KBM-7 (cell line): ENCODE measurements at regions not wholly inside any gene's neighbourhood (a gene's known extent, or its start where the extent isn't known, plus 50 kb on each side); places are given as distances from the start of the nearest gene placed in this dataset.

ENCODE experiments used
- DNase-seq: peaks from one replicate; pipeline ENCODE4 v3.0.0-alpha.2; 2015
- in situ Hi-C: fragments of 300-500 bp; cut with MboI; formaldehyde crosslinking; loops from 2 replicates; pipeline ENCODE4 v1.14.3; 2020; ENCODE audit warnings: low sequenced_read_pairs, low pct_unique_long_range_greater_than_20kb, mixed read lengths

DNA sequence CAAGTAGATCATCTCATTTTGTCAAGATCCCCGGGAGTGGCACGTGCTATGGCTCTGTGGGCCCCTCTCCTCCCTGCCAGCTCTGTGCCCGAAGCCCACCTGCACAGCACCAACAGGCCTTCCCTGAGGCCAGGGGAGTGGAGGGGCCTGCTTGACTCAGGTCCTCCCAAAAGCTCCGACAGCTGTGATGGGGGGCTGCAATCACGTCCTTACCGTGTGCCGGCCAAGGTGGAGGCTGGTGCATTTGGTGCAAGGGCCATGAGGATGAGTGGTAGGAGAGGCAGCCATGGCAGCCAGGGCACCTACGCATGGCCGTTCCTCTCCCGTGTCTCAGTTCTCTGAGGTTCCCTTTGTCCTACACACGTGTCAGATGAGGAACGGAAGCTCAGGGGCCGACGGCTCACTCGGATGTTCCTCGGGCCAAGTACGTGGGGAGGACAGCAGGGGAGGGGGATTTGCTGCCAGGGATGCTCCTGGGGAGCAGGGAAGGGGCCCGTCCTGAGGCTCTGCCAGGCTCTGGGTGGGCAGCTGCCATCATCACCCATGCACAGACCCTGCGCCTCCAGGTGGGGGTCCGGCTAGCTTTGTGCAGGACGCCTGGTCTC lies 95.8 kb downstream of the HMX1 start:
- DNase-seq = no peak
- in situ Hi-C loops = no loop called here

DNA sequence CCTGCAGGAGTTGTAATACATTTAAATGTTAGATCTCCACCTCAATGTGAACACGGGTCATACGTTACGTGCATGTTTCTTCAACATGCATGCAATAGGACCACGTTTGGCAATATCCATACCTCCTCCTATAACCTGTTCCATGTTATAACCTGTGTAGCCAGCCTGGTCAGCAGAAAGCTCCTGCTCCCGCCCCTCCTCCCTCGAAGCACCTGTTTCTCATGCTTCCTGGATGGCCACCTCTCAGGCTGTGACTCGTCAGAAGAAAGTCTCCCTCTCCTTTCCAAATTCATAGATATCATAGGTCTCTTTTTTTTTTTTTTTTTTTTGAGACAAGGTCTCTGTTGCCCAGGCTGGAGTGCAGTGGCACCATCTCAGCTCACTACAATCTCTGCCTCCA lies 96.5 kb downstream of the HMX1 start:
- in situ Hi-C loops = no loop called here
- no peak for DNase-seq

DNA sequence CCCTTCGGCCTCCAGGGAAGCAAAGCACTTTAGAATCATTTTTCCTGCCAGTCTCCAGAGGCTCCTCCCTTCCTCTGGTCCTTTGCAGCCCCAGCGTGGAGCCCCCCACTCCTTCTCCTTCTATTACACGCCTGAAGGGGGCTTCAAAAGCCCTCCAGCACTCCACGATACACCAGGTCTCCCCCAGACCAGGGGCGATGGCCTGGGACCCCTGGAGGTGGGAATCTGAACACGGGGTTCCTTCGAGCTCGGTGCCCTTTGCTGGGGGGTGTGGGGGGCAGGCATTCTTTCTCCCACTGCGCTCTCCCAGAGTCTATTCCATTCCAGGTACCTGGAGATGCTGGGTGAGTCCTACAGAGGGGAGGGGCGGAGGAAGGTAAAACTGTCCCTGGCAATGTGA lies 97.6 kb downstream of the HMX1 start:
- in situ Hi-C loops = no loop called here

DNA sequence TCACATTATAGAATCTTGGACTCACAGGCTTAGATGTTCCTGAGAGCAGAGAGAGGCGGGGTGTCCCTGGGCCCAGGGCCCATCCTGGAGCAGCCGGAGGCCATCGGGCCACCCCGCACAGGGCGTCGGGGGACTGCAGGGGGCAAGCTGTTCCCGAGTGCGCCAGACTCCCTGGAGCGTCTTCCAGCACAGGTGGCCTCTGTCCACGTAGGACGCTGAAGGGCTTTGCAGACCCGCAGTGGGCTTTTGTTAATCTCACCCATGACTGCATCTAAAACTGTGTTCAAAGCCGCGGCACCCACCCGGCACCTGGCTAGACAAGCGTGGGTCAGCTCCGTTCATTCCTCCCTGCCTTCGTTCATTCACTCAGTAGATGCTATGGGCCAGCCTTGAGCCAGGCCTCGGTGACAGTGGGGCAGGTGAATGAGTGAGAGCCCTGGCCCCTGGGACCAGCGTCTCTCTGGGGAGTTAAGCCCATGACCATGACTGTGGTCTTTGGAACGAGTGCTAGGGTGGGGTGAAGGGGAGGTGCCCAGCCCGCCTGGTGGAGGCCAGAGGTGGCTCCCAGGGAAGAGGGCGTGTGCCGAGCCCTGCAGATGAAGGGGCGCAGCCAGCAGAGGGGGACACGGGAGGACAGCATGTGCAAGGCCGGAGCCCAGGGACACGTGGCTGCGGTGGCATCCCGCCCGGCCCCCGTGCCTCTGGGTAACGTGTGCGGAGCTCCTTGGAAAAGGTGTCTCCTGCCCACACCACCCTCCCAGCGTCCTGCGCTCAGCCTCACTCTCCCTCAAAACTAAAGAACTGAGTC lies 98.3 kb downstream of the HMX1 start:
- DNase-seq = no peak

More for the DNA sequence above, 97.6 kb downstream of the HMX1 start:
- DNase-seq = no peak

DNA sequence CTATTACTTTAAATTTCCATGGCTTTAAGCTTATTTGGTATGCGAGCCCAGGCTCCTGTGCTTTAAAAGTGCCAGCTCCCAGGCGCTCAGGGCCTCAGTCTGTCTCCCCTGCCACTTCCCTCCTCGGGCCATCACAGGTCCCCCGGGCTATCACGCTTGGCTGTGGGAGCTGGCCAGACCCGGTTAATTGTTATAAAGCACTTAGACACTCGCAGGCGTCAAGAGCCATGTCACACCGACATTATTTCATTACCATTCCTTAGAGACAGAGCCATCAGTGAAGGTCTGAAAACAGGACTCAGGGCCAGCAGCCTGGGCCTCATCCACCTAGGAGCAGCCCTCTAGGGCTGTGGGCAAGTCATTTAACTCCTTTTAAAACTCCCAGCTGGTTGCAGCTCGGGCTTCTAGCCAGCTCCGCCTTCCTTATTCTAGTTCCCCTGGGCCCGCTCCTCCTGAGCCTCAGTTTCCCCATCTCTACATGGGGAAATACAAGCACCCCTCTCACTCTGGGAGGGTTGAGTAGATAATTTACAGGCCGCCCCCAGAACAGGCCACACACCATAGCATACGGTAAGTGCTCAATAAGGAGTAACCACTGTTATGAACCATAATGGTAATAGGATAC lies 99.0 kb downstream of the HMX1 start:
- no peak for DNase-seq
- in situ Hi-C loops = no loop called here

More for the DNA sequence above, 98.3 kb downstream of the HMX1 start:
- in situ Hi-C loops = no loop called here

DNA sequence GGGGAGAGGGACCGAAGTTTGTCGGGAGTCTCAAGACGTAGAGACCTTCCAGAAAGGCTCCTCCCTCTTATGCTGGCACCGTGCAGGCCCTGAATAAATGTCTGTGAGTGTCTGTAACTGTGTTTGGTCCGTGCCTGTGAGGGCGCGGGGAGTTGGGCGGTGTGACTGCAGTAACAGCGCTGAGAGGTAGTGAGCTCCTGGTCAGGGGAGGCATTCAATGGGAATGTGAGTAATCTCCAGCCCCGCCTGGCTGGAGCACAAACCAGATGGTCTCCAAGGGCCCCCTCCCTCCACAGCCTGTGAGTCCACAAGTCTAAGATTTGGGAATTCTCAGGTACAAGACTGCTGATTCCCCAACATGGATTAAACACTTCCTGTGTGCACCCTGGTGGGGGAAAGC lies 100.0 kb downstream of the HMX1 start:
- no peak for DNase-seq
- in situ Hi-C loops = no loop called here

DNA sequence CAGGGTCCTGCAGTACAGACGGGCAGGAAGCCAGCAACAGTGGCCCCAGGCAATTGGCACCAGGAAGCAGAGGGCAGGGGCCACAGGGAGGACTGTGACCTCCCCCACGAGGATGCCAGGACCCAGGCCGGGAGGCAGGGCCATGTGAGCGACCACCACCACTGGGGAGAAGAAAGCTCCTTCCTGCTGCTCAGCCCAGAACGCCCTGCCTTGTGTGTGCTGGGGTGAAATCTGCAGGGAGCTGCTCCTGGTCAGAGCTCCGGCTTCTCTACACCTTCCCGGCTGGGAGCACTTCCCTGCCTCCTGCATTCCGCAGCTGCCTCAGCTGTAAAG lies 100.4 kb downstream of the HMX1 start:
- DNase-seq = no peak

DNA sequence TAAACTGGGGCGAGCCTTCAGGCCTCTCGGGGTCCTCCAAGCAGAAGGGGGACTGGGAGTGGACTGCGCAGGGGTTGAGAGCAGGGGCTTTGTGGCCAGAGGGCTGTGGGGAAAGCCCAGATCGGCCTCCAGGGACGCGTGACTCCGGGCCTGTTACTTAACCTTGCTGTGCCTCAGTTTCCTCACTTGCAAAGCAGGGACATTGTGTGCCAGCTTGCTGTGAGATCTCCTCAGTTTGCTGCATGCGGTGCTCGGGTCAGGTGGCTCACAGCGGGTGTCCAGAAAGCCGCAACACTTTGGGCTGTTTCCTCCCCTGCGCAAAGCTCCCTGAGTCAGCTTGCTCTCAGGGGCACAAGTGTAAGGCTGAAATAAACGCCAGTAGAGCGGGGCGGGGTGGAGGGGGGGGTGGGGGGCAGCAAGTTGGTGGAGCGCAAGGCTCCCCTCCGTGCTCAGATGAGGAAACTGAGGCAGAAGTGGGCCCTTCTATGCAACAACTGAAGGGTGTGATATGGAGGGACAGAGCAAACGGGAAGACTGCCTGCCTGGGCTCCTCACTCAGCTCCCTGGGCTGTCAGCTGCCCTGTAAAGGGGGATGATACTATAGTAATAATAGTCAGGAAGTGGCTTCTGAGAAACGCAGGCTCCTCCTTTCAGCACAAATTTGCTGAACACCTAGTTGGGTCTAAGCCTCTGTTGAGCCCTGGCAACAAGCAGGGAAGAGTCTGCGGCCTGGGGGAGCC lies 101.0 kb downstream of the HMX1 start:
- in situ Hi-C loops = no loop called here

More for the DNA sequence above, 100.4 kb downstream of the HMX1 start:
- in situ Hi-C loops = no loop called here

DNA sequence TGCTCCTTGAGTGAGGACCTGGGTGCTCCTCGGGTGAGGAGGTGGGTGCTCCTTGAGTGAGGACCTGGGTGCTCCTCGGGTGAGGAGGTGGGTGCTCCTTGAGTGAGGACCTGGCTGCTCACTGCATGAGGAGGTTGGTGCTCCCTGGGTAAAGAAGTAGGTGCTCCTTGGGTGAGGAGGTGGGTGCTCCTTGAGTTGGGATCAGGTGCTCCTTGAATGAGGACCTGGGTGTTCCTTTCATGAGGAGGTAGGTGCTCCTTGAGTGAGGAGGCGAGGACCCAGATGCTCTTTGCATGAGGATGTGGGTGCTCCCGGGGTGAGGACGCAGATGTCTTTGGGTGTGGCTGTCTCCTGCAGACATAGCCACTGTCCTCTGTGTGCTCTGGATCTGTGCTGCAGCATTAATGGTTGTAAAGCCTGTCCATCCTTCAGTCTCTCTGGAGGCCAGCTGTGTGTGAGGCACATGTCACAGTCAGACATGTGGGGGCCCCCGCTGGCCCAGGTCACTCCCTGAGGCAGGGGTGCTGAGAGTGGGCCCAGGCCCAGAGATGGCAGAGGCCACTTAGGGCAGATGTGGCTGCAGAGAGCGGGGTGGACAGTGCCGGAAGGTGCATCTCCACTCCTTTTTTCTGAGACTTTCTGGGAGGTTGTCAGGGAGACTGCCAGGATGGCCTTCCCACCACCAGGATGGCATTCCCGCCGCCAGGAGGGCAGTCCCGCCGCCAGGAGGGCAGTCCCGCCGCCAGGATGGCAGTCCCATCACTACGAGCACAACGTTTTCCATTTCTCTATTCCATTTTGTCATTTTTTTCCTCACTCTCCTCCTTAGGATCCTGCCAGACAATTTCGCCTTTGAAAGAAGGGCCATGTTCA lies 101.8 kb downstream of the HMX1 start:
- in situ Hi-C loops = no loop called here
- no peak for DNase-seq

More for the DNA sequence above, 101.0 kb downstream of the HMX1 start:
- DNase-seq = no peak

DNA sequence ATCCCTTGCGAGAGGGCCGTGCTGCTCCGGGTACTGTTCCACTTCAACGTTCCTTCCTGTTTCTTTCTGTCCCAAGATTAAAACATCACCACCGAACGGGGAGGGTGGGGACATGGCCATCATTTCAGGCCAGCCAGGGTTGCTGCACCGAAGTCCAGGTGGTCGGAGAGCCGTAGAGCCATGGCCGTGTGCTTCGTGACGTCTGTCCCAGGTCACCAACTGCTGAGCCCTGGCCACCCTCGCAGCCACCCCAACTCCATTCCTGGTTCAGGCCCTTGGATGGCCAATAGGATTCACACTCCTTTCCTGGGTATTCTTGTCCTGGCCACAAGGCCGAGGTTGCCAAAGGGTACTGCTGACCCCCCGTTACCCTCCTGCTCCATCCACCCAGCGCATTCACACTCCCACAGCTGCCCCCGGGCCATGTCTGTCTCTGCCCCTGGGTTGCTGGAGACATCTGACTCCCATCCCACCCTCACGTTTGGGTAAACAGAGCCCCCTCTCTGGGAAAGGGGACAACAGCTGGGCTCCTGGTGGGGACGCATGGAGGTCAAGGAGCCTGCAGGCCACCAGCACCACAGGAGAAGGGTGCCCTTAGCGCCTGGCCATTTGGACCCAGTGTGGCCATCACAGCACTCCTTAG lies 103.2 kb downstream of the HMX1 start:
- DNase-seq = no peak
- in situ Hi-C loops = no loop called here

DNA sequence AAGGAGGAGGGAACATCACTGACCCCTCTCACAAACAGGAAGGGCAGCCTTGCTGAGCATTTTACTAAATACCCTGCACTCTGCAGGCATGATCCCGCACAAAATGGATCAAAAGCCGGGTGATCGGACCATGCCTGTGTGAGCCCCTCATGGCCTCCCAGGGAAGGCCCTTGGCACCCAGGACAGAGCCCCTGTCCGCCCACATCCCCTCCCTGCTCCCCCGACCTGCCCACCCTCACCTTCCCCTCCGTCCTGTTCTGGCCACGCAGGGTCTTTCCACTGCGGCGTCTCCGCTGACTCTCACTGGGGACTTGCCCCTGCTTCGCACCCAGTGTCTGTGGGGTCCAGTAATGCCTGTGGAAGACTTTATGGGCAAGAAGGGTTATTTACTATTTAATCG lies 105.0 kb downstream of the HMX1 start:
- no peak for DNase-seq
- in situ Hi-C loops = no loop called here

DNA sequence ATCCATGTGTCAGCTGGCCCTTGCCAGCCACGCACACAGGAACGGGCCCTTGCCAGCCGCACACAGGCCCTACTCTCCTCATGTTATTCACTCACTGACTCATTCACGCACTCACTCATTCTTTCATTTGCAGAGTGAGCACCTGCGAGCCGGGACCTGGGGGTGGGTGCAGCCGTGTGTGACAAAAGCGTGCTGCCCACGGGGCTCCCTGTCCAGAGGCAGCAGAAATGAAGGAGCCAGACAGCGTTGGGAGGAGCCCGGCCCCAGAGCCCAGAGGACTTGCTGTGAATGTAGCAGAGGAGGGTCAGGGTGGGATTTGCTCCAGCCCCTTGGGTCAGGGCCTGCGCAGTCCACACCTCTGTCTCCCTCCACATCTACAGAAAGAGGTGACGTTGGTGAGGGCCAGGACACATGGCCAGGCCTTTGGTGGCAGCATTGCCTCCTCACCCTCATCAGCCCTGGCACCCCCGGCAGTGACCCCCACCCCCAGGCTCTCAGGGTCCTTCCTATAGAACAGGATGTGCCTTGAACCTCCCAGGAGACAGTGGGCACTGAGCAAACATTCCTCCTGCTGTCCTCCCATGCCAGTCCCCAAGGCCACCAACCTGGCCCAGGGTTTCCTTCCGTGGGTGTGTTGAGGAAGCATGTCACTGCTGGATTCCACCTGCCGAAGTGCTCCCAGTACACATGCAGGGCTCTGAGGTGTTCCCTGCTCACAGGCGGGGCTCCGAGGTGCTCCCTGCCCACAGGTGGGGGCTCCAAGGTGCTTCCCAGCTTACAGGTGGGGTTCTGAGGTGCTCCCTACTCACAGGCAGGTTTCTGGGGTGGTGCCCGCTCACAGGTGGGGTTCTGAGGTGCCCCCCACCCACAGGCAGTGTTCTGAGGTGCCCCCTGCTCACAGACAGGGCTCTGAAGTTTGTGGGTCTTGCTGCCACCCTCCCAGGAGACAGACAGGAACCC lies 105.7 kb downstream of the HMX1 start:
- in situ Hi-C loops = no loop called here
- no peak for DNase-seq

DNA sequence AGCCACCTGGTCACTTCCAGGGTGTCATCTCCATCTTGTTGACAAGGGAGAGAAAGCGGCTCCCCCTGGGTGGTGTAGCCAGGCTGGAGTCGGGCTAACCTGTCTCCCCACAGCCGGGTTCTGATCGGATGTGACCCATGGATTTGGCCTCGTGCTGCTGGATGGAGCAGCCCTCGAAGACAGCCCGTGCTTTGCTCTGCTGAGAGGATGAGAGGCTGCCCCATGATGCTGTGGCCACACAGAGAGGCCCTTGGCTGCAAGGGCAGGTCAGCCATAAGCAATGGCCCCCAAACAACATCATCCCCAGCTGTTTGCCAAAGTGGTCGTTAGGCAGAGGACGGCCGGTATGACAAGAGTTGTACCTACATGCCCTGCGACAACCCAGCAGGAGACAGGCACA lies 106.6 kb downstream of the HMX1 start:
- in situ Hi-C loops = no loop called here
- DNase-seq = no peak

DNA sequence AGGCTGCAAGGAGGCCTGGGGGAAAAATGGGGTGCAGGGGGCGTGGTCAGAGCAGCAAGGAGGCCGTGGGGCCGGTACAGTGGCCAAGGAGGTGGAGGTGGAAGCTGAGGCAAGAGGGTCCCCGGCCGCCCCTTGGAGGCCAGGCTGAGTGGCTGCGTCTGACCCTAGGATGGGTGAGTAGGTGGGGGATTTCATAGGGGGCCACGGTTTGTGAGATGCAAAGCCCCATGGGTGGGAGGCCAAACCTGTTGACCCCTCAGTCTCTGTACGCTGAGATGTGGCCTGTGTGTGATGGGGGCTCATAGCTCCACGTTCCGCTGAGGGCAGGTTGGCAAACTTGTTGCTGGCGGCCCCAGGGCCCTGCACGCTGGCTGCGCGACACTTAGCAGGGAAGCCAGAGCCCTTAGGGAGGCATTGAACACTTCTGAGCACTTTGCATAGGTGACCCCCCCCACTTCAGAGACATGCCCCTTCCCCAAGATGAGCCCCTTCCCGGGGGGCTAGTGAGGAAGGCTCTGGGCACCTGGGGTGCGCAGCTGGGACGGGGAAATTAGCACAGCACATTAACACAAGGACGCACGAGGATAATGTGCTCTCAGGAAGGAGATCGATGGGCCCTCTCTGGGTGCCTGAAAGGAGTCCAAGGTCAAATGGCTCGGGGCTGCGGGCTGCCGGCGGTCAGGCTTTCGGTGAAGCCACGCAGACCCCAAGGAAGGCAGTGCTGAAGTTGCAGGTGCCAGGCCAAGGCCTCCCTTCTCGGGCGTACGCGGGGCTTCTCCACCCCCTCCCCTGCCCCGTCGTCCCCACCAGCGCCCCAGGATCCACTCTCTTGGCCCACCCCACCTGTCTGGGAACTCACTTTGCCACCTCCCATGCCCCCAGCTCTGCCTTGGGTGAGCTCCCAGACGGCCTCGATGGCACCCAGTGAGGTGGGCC lies 107.4 kb downstream of the HMX1 start:
- no peak for DNase-seq
- in situ Hi-C loops = no loop called here

DNA sequence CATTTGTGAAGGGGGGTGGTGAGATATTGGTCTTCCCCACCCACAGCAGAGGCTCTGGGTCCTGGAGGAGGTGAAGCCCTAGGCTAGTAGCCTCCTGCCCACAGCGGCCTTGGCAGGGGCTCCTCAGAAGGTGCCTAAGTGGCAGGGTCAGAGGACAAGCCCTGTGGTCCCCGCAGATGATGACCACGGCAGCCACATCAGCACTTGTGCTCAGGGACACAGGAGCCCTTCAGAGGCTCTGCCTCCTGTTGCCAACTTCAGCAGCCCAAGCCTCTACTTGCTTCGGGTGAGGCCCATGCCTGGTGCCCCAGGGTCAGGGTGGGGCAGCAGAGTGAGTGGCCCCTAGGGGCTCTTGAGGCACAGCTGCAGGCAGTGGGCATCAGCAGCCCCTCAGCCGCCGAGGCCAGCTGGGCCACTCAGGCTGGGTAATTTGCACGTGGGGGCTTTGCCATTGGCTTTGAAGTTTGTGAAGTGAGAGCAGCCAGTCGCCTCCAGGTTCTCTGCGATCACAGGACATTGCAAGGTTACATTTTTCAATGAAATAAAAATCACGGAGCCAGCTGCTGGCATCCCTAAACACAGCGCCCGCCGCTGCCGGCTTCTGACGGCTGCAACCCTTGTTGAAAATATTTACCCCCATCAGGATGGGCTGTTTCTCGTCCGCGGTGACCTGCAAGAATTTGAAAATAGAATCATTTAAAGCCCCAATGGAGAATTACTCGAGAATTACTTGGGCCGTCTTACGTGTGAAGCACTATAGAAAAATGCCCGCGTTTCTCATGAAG lies 108.5 kb downstream of the HMX1 start:
- no peak for DNase-seq
- in situ Hi-C loops = no loop called here

DNA sequence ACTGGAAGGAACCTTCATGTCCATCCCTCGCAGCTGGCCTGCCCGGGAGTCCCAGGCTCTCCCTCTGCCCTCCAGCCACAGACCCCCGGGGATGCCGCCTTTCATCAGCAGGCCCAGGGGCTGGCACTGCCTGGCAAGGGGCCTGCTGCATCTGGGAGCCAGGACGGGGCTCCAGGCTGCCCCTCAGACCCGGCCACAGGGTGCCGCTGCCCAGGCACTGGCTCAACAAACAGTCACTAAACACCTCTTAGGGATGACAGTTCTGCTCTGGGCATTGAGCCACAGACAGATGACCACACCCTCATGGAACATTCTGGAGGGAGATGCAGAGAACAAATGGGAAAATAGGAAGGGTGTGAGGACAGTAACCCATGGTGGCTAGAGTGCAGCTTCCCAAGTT lies 109.3 kb downstream of the HMX1 start:
- no peak for DNase-seq
- in situ Hi-C loops = no loop called here
